Activated CD4-positive, alpha-beta T cell treated with anti-CD3 and anti-CD28 coated beads, Interleukin-2, Interleukin-4, amounts not matched to agents 100 ng/mL and 50 ng/mL, durations not matched to agents 16 hours and 8 hours (primary cell): ENCODE measurements at regions not wholly inside any gene's neighbourhood (a gene's known extent, or its start where the extent isn't known, plus 50 kb on each side); places are given as distances from the start of the nearest gene placed in this dataset.
"Not testable (repeated sequence)": the region's sequence is repeated elsewhere in the genome, so short reads cannot be mapped to it uniquely, and the experiment has no call there.

Experiments used
- DNase-seq: peaks from one replicate; pipeline ENCODE4 v3.0.0-alpha.2; 2020; ENCODE audit warnings: low spot score

DNA sequence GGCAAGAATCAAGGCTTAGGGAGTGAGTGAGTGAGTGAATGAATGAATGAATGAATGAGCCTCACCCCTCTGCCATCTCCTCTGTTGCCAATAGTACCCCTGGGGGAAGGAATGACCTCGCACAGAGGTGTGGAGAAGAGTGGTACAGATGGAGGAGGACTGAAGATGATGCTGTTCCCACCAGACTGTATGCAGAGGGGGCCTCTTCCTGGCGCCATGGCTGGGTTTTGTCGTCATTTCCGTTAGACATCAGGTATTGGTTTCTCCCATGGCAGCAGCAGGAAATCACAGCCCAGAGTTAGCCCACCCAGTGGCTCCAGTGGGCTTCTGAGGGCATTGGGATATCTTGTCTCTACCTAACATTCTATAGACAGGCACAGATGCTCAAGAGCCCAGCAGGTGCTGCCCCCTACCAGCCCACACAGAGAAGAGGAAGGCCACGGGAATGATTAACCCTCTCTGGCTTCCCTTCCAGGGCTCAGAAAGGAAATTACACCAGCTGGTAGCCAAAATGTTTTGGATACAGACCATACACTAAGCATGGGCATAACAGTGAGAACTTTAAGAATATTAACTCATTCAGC lies 109.8 kb upstream of the SLC6A11 start:
- no peak for DNase-seq

DNA sequence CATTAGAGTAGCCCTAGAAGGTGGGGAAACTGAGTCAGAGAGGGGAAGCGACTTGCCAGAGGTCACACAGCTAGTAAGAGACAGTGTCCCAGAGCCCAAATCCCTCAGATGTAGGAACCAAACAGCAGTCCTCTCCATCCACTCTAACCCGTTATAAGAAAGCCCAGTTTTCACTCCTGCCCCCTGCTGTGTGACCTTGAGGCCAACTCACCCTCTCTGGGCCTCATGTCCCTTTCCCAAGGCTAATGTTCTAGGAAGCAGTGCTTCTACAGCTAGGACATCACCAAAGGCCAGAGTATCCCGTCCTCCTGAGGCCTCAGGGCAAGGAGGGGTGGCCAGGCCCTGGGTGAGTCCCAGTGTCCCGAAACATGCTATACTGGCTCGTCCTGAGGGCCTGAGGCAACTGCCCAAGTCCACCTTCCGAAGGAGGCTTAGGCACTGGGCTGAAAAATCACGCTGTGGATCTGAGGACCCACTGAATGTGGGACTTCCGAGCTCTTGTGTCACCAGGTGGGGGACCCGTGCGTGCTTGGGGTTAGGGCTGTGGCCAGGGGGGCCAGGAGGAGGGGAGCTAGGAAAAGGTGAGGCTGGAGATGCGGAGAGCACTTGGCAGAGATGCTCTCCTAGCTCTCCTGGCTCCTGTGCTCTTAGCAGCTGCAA lies 109.2 kb upstream of the SLC6A11 start:
- no peak for DNase-seq

DNA sequence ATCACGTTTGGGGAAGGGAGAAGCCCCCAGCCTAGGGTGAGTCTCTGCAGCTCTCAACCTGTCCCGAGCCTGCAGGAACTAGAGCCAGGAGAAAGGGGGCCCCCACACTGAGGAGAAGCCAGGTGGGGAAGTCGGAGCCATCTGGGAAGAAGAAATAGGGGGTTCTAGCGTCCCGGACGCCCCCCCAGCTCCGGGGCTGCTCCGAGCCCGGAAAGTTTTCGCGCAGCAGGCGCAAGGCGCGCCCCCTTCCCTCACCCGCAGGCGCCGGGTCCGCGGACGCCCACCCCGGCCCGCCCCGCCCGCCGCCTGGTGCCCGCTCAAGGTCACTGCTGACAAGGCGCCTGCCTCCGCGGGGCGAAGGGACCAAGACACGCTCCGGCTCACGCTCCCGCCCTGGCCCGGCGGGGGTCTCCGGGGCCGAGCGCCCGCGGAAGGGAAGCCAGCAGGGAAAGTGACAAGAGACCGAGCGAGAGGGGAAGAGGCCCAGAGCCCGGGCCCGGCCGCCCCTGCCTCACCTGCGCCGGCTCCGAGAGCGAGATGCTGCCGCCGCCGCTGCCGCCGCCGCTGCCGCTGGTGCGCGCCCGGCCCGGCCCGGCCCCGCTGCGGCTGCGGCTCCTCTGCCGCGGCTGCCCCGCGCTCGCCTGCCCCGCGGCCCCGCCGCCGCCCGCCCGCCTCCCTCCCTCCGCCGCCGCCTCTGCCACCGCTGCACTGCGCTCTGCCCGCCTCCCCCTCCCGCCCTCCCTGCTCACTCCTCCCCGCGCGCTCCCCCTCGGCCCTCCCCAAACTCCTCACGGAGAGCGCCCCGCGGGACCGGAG lies 108.4 kb upstream of the SLC6A11 start:
- no peak for DNase-seq

DNA sequence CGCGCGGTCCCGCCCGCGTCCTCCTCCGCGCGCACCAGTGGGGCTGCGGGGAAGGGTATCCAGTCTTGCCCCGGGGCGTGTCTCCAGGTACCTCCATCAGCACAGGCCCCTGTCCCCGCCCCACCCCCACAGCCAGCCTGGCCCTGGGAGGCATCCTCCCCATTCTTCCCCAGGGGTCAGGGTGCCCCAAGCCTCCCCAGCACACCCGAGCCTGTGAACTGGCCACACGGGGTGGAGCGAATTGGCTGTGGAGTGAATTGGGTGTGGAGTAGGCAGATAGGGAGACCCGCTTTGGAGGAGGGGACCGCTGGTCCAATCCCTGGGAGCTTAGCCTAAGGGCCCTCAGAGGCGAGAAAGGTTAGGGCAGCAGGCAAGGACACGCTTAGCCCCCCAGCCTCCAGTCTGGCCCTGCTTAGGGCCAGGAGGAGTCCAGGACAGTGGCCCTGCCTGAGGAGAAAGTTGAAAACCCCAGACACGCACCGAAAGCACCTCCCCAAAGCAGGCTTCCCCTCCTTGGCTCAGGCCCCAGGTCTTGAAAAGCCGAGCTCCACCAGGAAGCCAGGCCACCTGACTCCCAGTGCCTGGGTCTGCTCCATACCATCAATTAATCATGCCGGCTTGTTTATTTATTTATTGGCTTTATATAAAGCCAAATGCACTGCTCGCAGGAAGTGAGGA lies 107.7 kb upstream of the SLC6A11 start:
- DNase-seq = no peak

DNA sequence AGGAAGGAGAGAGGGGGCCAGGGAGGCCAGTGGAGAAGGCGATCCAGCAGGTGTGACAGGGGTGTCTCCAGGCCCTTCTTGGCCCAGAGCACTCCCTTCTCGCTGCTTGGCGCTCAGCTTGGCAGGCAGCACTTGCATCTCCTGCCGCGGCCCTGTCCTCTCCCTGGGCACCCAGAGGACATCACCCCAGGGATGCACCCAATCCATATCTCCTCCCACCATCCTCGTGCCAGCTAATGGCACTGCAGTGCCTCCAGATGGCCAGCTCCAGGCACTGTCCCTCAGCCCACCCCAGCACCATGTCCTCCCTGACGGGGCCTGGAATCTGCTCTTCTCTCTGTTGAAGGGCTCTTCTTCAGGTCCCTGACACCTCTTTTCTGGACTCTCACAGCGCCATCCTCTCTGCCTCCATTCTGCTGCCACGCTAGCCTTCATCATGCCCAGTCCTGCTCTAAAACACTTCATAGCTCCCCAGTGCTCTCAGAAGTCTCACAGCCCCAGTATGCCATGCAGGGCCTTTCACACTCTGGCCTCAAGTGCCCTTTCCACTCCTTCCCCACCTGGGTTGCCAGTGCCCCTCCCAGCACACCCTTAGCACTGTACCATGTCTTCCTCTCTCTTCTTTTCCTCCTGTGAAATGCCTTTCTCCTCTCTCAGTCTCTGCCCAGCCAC lies 106.8 kb upstream of the SLC6A11 start:
- DNase-seq = no peak

DNA sequence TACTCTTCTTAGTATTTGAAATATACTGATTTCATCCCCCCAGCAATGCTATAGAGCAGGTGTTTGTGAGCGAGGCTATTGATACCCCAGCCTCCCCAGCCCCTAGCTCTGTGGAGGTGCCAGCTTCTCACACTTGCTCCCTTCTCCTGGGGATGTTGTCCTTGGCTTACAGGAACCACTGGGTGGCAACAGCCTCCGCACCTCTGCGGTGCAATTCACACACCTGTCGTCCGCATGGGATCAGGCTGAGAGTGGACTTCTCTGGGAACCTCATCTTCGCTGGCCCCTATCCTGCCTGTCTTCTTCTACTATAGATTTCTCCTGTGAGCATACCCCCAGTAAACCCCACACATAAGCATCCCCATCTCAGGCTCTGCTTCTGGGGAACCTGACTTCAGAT lies 103.9 kb upstream of the SLC6A11 start:
- DNase-seq = no peak

DNA sequence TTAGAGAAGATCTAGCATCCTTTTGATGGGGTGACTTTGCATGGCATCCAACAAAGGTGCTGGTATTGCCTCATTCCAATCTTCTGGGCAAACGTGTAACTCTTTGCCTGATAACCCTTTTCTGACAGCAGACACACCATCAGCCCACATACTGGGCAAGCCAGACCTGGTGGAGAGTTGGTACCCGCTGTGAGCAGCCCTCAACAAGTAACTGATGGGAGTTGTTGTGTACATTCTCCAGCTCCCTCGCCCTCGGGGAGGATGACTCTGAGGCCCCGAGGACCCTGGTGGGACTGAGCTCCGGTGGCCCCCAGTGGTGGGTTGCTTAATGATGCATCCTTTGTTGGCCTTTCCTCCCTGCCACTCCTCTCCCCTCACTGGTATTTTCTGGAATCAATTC lies 102.4 kb upstream of the SLC6A11 start:
- DNase-seq = no peak

DNA sequence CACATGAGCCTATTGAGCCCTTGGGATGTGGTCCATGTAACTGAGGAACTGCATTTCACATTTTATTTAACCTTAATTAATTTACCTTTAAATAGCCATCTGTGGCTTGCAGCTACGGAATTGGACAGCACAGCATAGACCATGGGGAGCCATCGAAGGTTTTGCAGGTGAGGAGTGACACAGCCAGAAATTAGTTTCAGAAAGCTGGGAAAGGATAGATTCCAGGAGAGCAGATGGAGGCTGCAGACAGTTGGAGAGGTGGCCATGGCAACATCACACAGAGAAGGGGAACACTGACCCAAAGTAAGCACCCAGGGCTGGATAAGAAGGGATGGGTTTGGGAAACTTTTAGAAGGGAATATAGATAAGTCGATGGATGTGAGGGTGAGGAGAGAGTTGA lies 100.1 kb upstream of the SLC6A11 start:
- no peak for DNase-seq

DNA sequence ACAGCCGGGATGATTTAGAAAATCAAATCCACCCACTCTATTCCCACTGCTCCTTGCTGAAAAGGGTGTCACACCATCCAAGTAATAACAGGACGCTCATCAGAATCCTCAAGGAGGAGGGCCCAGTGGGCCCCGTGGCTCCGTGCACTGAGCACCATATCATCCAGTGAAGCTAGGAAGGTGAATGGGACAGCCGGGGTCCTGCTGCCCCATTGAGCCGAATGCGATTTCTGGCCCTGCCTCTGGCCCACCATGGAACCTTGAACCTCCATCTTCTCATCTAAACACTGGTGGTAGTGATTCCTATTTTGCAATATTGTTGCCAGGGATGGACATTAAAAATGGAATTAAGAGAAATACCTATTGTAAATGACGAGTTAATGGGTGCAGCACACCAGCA lies 99.1 kb upstream of the SLC6A11 start:
- no peak for DNase-seq

DNA sequence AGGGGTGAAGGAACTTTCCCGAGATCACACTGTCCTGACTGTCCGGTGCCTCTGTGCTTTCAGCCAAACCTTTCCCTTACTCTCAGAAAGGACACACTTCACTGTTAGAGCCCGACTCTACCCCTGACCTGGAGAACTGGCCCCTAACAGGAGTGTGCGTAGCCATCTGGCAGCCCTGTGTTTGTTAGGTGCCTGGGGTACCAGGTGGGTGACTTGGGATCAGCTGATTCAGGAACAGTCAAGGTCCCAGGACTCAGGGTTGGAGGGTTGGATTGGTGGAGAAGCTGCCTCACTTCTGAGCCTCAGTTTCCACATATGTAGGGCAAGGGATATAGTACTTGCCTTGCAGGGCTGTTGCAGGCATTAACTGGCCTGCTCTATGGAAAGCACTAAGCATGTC lies 98.3 kb upstream of the SLC6A11 start:
- no peak for DNase-seq

DNA sequence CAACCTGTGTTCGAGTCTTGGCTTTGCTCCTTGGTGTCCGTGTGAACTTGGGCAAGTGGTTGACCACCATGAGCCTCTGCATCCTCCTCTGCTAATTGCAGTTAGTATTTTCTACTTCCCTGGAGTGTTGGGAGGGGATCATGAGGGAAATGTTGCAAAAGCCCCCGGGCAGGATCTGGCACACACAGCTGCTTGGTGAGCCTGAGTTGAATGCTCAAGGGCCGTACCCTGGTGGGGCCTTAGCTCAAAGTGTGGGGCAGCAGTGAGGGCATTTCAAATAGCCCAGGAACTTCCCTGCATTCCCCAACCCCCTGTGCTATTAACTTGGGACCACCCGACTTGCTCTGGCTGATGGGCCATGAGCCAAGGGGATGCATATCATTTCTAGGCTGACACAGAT lies 94.9 kb upstream of the SLC6A11 start:
- no peak for DNase-seq

DNA sequence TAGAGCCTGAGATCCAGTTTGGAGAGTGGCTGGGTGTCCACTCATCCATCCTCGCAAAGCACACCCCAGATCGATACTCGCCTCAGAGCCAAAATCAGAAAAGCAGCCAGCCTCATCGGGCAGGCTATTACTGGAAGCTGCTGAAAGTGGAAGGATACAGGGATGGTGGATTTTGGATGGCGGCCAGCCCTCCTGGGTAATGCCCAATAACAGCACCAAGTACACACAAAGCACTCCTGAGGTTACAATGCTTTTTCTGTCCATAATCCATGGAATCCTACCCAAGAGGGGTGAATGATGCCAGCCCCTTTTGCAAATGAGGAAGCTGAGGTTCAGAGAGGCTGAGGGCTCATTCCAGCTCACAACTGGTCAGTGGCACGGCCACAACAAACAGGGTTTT lies 93.1 kb upstream of the SLC6A11 start:
- DNase-seq = no peak

DNA sequence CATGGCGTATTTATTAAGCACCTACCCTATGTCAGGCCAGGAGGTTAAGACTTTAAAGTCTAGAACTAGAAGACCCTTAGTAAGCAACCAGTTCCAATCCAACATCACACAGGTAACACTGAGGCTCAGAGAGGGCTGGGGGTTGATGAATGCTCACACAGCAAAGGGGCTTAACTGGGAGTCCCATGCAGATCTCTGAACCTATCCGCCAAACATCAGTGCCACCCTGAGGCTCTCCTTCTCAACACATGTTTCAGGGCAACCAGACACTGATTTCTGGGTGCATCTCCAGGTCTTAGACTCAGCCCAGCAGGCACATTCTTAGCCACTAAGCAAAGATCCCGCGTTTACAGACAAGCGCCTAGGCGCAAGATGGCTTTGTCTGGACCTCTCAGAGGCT lies 92.0 kb upstream of the SLC6A11 start:
- no peak for DNase-seq

DNA sequence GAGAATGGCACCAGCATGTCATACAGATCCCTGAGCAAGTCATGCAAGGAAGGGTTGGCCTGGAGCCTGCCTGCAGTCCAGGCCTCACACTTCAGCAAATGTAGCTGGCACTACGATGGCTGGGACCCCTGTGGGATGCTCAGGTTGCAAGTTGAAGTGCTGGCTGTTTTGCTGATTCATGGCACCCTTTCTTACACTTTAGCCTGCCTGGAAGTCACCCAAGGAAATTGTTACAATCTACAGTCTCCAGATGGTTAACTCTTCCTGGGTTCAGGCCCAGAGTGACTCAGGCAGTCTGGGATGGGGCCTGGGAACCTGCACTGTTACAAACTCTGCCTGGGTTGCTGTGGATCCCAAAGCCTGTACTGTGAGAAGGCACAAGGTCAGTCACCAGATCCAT lies 91.0 kb upstream of the SLC6A11 start:
- no peak for DNase-seq

DNA sequence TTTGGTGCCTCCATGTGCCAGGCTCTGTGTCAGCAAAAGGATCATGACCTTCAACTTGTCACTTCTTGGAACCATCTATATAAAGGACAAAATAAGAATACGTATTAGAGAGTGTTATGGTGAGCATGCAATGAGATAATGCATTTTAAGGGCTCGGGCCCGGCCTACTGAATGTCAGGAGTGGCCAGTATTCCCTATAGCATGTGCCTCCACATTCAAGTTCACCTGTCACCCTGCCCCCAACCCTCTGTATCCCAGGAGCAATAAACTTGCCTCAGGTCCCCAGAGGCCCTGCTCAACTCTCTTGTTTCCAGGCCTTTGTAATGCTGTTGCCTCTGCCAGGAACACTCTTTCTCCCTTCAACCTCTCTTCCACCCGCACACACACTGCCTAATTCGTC lies 90.2 kb upstream of the SLC6A11 start:
- DNase-seq = no peak

DNA sequence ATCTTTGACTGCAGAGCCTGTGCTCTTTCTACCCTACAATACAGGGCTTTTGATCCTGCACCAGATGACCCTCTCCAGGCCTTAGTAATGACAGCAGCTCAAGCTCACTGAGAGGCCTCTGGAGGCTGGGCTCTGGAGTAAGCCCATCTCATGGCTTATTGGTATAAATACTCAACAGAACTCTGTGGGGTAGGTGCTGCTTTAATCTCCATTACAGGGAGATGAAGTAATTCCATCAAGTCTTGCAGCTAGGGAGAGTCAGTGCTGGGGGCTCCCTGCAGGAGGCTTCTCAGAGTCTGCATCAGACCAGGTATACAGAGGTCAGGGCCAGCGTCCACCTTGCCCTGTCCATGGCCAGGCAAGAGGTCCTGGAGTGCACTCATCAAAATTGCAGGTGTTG lies 89.2 kb upstream of the SLC6A11 start:
- DNase-seq = no peak

DNA sequence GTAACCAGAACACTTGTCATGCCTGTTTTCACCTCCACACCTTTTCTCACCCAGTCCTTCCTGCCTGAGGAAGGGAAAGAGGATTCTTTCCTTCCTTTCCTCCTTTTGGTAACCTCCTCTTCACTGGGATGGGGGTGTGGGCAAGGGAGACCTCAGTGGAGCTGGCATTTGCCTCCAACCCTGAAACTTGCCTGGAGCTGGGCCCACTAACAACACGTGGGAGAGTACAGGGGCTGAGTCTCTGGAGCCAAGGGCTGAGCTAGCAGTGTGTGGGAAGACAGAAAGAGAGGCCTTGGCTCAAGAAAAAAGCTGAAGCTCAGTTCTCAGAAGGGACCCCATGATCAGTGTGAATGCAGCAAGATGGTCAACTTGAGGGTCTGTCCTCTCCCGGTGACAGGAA lies 86.6 kb upstream of the SLC6A11 start:
- DNase-seq = no peak

DNA sequence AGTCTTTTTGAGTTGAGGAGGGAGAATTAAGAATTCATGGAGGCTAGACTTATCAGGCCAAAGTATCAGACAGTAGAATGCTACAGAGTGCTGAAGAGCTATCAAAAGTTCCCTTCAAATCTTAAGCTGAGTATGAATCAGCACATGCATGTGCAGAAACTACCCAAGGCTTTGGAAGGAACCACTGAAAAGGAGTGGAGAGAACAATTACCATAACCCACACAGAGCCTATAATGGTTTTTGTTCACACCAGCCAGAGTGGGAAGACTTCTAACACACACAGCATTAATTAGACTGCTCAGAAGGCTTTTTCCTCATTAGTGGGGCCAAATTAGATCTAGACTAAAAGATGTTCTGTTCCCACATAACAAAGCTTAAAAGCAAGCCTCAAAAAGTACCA lies 83.7 kb upstream of the SLC6A11 start:
- no peak for DNase-seq

DNA sequence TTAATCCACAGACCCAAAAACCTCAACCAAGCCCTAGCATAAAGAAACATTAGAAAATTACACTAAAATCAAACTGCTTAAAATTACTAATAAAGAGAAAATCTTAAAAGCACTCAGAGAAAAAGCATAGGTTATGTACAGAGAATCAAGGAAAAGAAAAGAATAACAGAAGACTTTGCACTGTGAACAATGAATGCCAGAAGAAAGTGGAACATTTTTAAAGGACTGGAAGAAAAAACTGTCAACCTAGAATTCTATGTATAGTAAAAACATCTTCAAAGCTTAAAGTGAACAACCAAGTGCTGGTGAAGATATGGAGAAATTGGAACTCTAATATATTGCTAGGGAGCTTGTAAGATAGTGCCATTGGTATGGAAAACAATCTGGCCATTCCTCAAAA lies 82.7 kb upstream of the SLC6A11 start:
- no peak for DNase-seq

DNA sequence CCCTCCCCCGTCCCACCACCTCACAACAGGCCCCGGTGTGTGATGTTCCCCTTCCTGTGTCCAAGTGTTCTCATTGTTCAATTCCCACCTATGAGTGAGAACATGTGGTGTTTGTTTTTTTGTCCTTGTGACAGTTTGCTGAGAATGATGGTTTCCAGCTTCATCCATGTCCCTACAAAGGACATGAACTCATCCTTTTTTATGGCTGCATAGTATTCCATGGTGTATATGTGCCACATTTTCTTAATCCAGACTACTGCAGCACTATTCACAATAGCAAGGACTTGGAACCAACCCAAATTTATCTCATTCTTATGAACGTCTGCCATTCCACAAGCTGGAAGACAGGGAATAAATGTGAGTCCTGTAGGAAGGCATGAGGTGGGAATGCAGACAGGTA lies 79.6 kb upstream of the SLC6A11 start:
- not testable (repeated sequence) for DNase-seq

DNA sequence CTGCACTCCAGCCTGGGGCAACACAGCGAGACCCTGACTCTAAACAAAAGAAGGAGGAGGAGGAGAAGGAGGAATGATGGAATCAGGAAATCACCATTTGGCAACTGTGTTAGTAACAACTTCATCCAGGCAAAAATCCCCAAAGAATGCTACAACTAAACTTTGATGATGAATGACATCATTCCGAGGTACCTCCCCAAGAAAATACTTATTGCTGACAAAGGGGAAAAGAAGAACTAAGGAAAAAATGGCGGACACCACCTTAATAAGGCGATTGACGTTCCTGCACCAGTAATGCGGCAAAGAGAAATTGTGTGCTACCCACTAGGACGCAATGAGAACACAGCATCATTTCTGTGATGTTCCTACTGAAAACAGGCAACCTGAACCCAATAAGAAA lies 78.2 kb upstream of the SLC6A11 start:
- no peak for DNase-seq

DNA sequence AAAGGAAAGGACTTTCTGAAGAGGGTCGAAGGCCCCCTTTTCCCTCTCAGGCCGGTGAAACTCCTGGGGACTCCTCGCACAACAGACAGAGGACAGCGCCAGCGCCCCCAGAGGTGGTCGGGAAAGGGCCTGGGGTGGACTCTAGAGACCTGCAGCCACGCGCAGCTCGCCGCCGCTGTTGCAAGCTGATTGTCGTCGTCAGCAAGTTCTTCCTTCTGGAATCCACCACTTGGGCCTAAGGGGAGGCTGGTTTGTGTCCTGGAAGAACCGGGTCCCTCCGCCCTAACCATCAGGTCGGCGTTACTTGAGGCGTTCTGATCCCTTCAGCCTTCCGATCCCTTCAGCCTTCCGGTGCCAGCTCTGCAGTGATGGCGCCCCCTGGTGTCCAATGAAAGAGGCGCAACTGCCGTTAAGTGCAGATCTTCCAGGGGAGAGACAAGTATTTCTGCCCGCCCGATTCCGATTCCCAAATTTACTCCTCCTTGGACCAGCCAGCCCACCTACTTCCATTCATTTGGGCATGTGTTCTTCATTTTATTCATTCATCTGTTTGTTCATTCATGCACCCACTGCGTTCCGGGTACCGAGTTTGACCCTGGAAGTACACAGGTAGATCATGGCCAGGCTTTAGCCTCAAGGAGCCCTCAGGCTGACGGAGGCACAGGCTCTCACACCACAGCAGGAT lies 77.2 kb upstream of the SLC6A11 start:
- DNase-seq = peak; percentile 72
